ENCODE measurements at regions not wholly inside any gene's neighbourhood (a gene's known extent, or its start where the extent isn't known, plus 50 kb on each side); places are given as distances from the start of the nearest gene placed in this dataset.

GRCh38 chr2:21710031-21710430, 586.3 kb downstream of the TDRD15 start:
- no peak for TF ChIP-seq LEF1 (IDR thresholded peaks at IDR 0.05; ENCODE audit: borderline replicate concordance)
- TF ChIP-seq PKNOX1 (IDR thresholded peaks at IDR 0.05) = no peak
- no peak for TF ChIP-seq SP1 (IDR thresholded peaks at IDR 0.05)
- TF ChIP-seq BHLHE40 (IDR thresholded peaks at IDR 0.05; ENCODE audit: borderline replicate concordance) = no peak
- TF ChIP-seq CTBP1 (IDR thresholded peaks at IDR 0.05; ENCODE audit: borderline replicate concordance) = no peak
- no peak for TF ChIP-seq ELF4 (IDR thresholded peaks at IDR 0.05)
- TF ChIP-seq L3MBTL2 (conservative IDR thresholded peaks at IDR 0.05) = no peak
- no peak for TF ChIP-seq SUZ12 (IDR thresholded peaks at IDR 0.05)
- no peak for TF ChIP-seq FOXK2 (IDR thresholded peaks at IDR 0.05)
- no peak for TF ChIP-seq ARNT (IDR thresholded peaks at IDR 0.05)
- TF ChIP-seq TARDBP (IDR thresholded peaks at IDR 0.05) = no peak
- no peak for TF ChIP-seq FOXM1 (IDR thresholded peaks at IDR 0.05; ENCODE audit: borderline replicate concordance)
- no peak for TF ChIP-seq NFRKB (IDR thresholded peaks at IDR 0.05)
